Duodenal mucosa (tissue), 2 donors: ENCODE measurements at regions not wholly inside any gene's neighbourhood (a gene's known extent, or its start where the extent isn't known, plus 50 kb on each side); places are given as distances from the start of the nearest gene placed in this dataset.

Experiments
- H3K27ac ChIP-seq: one replicate; pipeline ENCODE4 v1.7.0; 2013; ENCODE audit warnings: low read depth, low read length
- H3K27me3 ChIP-seq, 2 donors: one replicate each; pipeline ENCODE4 v1.7.0; 2013; ENCODE audit warnings: low read length in 2 of 2, control low read depth in 1 of 2; ENCODE audit not compliant: insufficient read depth in 2 of 2, control insufficient read depth in 1 of 2
- H3K36me3 ChIP-seq, 2 donors: one replicate each; pipeline ENCODE4 v1.7.0; 2013; ENCODE audit warnings: low read length in 2 of 2, control low read depth in 1 of 2; ENCODE audit not compliant: insufficient read depth in 2 of 2, control insufficient read depth in 1 of 2
- H3K4me1 ChIP-seq, 2 donors: one replicate each; pipeline ENCODE4 v1.7.0; 2013; ENCODE audit warnings: low read length in 2 of 2, control low read depth in 1 of 2; ENCODE audit not compliant: insufficient read depth in 2 of 2, control insufficient read depth in 1 of 2
- H3K4me3 ChIP-seq, 2 donors: one replicate each; pipeline ENCODE4 v1.7.0; 2013; ENCODE audit warnings: low read length in 2 of 2, low read depth in 1 of 2
- H3K9ac ChIP-seq, 2 donors: one replicate each; pipeline ENCODE4 v1.7.0; 2013; ENCODE audit warnings: low read length in 2 of 2, low read depth in 1 of 2
- H3K9me3 ChIP-seq, 2 donors: one replicate each; pipeline ENCODE4 v1.7.0; 2013; ENCODE audit warnings: low read length in 2 of 2, control low read depth in 1 of 2; ENCODE audit not compliant: control insufficient read depth in 1 of 2

- Histone ChIP-seq H3K27me3 (no peaks in the 10 kb centered on the region), H3K4me1 (no peaks in the 10 kb centered on the region), H3K9me3 (no peaks in the 10 kb centered on the region), H3K9ac (no peak overlapping the region), H3K4me3 (no peak overlapping the region), H3K27ac (no peak overlapping the region), H3K36me3 (no peaks in the 10 kb centered on the region)
These were observed 133.1 kb upstream of the NANOGP8 start for GRCh38 chr15:35218215-35218614.

GRCh38 chr15:35215093-35215492, 130.0 kb upstream of the NANOGP8 start:
- Histone ChIP-seq H3K9me3 (no peaks in the 10 kb centered on the region), H3K4me3 (no peak overlapping the region)

GRCh38 chr15:35211240-35211902, 126.3 kb upstream of the NANOGP8 start:
- H3K4me1 ChIP-seq = no peaks in the 10 kb centered on the region

More at GRCh38 chr15:35215093-35215492, 130.0 kb upstream of the NANOGP8 start:
- no peaks in the 10 kb centered on the region for H3K27me3 ChIP-seq
- H3K36me3 ChIP-seq = no peaks in the 10 kb centered on the region
- no peak overlapping the region for H3K27ac ChIP-seq
- H3K4me1 ChIP-seq = no peaks in the 10 kb centered on the region
- H3K9ac ChIP-seq = no peak overlapping the region

GRCh38 chr15:35210370-35210769, 125.3 kb upstream of the NANOGP8 start:
- no peak overlapping the region for H3K9ac ChIP-seq
- no peaks in the 10 kb centered on the region for H3K36me3 ChIP-seq
- H3K9me3 ChIP-seq = no peaks in the 10 kb centered on the region
- H3K27ac ChIP-seq = no peak overlapping the region
- no peaks in the 10 kb centered on the region for H3K4me1 ChIP-seq
- no peaks in the 10 kb centered on the region for H3K27me3 ChIP-seq
- H3K4me3 ChIP-seq = no peak overlapping the region

More at GRCh38 chr15:35211240-35211902, 126.3 kb upstream of the NANOGP8 start:
- no peaks in the 10 kb centered on the region for H3K36me3 ChIP-seq
- no peak overlapping the region for H3K4me3 ChIP-seq
- no peak overlapping the region for H3K27ac ChIP-seq
- H3K9me3 ChIP-seq = no peaks in the 10 kb centered on the region
- no peak overlapping the region for H3K9ac ChIP-seq
- no peaks in the 10 kb centered on the region for H3K27me3 ChIP-seq

GRCh38 chr15:35209838-35210237, 124.7 kb upstream of the NANOGP8 start:
- Histone ChIP-seq H3K27me3 (no peaks in the 10 kb centered on the region), H3K4me3 (no peak overlapping the region), H3K4me1 (no peaks in the 10 kb centered on the region), H3K36me3 (no peaks in the 10 kb centered on the region), H3K9me3 (no peaks in the 10 kb centered on the region), H3K9ac (no peak overlapping the region), H3K27ac (no peak overlapping the region)

- no peaks in the 10 kb centered on the region for H3K4me1 ChIP-seq
- H3K9ac ChIP-seq = no peak overlapping the region
- no peaks in the 10 kb centered on the region for H3K27me3 ChIP-seq
- H3K27ac ChIP-seq = no peak overlapping the region
- no peaks in the 10 kb centered on the region for H3K36me3 ChIP-seq
- no peaks in the 10 kb centered on the region for H3K9me3 ChIP-seq
- H3K4me3 ChIP-seq = no peak overlapping the region
These were observed 123.3 kb upstream of the NANOGP8 start for GRCh38 chr15:35208353-35208752.

- no peaks in the 10 kb centered on the region for H3K9me3 ChIP-seq
- no peaks in the 10 kb centered on the region for H3K4me1 ChIP-seq
- H3K27ac ChIP-seq = no peak overlapping the region
- no peaks in the 10 kb centered on the region for H3K27me3 ChIP-seq
- no peak overlapping the region for H3K4me3 ChIP-seq
- no peak overlapping the region for H3K9ac ChIP-seq
- H3K36me3 ChIP-seq = no peaks in the 10 kb centered on the region
These were observed 121.1 kb upstream of the NANOGP8 start for GRCh38 chr15:35206060-35206675.

GRCh38 chr15:35198197-35198596, 113.1 kb upstream of the NANOGP8 start:
- Histone ChIP-seq H3K27me3 (no peaks in the 10 kb centered on the region), H3K4me1 (no peaks in the 10 kb centered on the region), H3K27ac (no peak overlapping the region), H3K36me3 (no peaks in the 10 kb centered on the region), H3K9me3 (no peaks in the 10 kb centered on the region), H3K9ac (no peak overlapping the region), H3K4me3 (no peak overlapping the region)

- Histone ChIP-seq H3K9ac (no peak overlapping the region), H3K9me3 (no peaks in the 10 kb centered on the region), H3K4me1 (no peaks in the 10 kb centered on the region), H3K36me3 (no peaks in the 10 kb centered on the region), H3K27me3 (no peaks in the 10 kb centered on the region), H3K4me3 (no peak overlapping the region), H3K27ac (no peak overlapping the region)
These were observed 112.7 kb upstream of the NANOGP8 start for GRCh38 chr15:35197754-35198153.

- no peak overlapping the region for H3K4me3 ChIP-seq
- no peak overlapping the region for H3K9ac ChIP-seq
- H3K4me1 ChIP-seq = no peaks in the 10 kb centered on the region
- H3K36me3 ChIP-seq = no peaks in the 10 kb centered on the region
- peaks cover 1% of the 10 kb centered on the region in 2 donors for H3K9me3 ChIP-seq
- no peak overlapping the region for H3K27ac ChIP-seq
- H3K27me3 ChIP-seq = no peaks in the 10 kb centered on the region
These were observed 112.2 kb upstream of the NANOGP8 start for GRCh38 chr15:35197306-35197705.
